ENCODE measurements at regions not wholly inside any gene's neighbourhood (a gene's known extent, or its start where the extent isn't known, plus 50 kb on each side); places are given as distances from the start of the nearest gene placed in this dataset.

GRCh38 chr14:49206828-49207227 lies 379.4 kb downstream of the RPS29 start:
- H3K4me1 ChIP-seq: no peaks in the 10 kb centered on the region
- no peak overlapping the region for H3K9ac ChIP-seq
- H3K27ac ChIP-seq: no peak overlapping the region
- no peak overlapping the region for H2AFZ ChIP-seq (replicated peaks)
- Mint-ChIP-seq H3K27me3 (ENCODE audit: insufficient read depth, low read depth) (peaks cover 5% of the 10 kb centered on the region), H3K9me3 (peaks cover 10% of the 10 kb centered on the region), H3K4me1 (peaks cover 8% of the 10 kb centered on the region), H3K36me3 (peaks cover 1% of the 10 kb centered on the region), H3K27ac (no peak overlapping the region), H3K4me3 (no peak overlapping the region)
- H3K4me2 ChIP-seq: no peak overlapping the region
- no peak overlapping the region for H3K4me3 ChIP-seq
- H3K27me3 ChIP-seq: no peaks in the 10 kb centered on the region
- H3K79me2 ChIP-seq (ENCODE audit: low read depth): no peaks in the 10 kb centered on the region
- H3K36me3 ChIP-seq: no peaks in the 10 kb centered on the region
- TF ChIP-seq EZH2phosphoT487 (IDR thresholded peaks at IDR 0.05) (no peak), EZH2 (IDR thresholded peaks at IDR 0.05) (no peak), CTCF (IDR thresholded peaks at IDR 0.05) (peak; percentile 19)
- H3F3A ChIP-seq (ENCODE audit: low read depth): no peaks in the 10 kb centered on the region
- peak; percentile 13 for DNase-seq (ENCODE audit: low spot score)
- H4K20me1 ChIP-seq (ENCODE audit: low read depth): no peaks in the 10 kb centered on the region
- H3K9me3 ChIP-seq (ENCODE audit: low read depth): no peaks in the 10 kb centered on the region

- peaks cover 1% of the 10 kb centered on the region for H3K36me3 Mint-ChIP-seq
- H3K27me3 ChIP-seq: no peaks in the 10 kb centered on the region
- no peaks in the 10 kb centered on the region for H3K9me3 ChIP-seq (ENCODE audit: low read depth)
- H2AFZ ChIP-seq (replicated peaks): no peak overlapping the region
- no peak overlapping the region for H3K4me3 Mint-ChIP-seq
- DNase-seq (ENCODE audit: low spot score): no peak
- H4K20me1 ChIP-seq (ENCODE audit: low read depth): no peaks in the 10 kb centered on the region
- H3K4me1 Mint-ChIP-seq: peaks cover 2% of the 10 kb centered on the region
- no peak overlapping the region for H3K27ac Mint-ChIP-seq
- no peak overlapping the region for H3K4me3 ChIP-seq
- no peaks in the 10 kb centered on the region for H3K4me1 ChIP-seq
- H3K9me3 Mint-ChIP-seq: peaks cover 17% of the 10 kb centered on the region
- no peak overlapping the region for H3K4me2 ChIP-seq
- TF ChIP-seq CTCF (IDR thresholded peaks at IDR 0.05) (no peak), EZH2phosphoT487 (IDR thresholded peaks at IDR 0.05) (no peak), EZH2 (IDR thresholded peaks at IDR 0.05) (no peak)
- no peak overlapping the region for H3K27ac ChIP-seq
- H3F3A ChIP-seq (ENCODE audit: low read depth): no peaks in the 10 kb centered on the region
- H3K79me2 ChIP-seq (ENCODE audit: low read depth): no peaks in the 10 kb centered on the region
- no peak overlapping the region for H3K9ac ChIP-seq
- H3K27me3 Mint-ChIP-seq (ENCODE audit: insufficient read depth, low read depth): peaks cover 5% of the 10 kb centered on the region
- no peaks in the 10 kb centered on the region for H3K36me3 ChIP-seq
These were observed 382.5 kb downstream of the RPS29 start for GRCh38 chr14:49203676-49204075.

DNA sequence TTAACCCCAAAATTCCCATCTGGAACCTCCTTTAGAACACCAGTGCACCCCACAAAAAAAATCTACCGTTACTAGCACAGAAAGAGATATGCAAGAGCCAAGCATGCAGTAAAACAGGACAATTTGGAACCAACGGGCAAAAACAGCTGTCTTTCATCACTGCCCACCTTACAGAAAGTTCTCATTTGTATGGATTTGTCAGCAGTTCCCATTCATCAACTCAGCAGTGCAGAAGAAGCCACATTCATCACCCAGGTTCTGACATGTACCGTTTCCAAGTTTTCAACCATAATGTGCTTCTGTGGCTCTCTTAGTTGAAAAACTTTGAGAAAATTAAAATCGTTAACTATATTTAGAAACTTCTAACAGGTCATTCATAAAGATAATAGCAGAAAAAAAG lies 387.0 kb downstream of the RPS29 start:
- Mint-ChIP-seq H3K4me3 (no peak overlapping the region), H3K4me1 (peaks cover 5% of the 10 kb centered on the region), H3K27me3 (ENCODE audit: insufficient read depth, low read depth) (peaks cover 2% of the 10 kb centered on the region), H3K9me3 (peaks cover 17% of the 10 kb centered on the region), H3K36me3 (no peaks in the 10 kb centered on the region), H3K27ac (no peak overlapping the region)
- H3K27ac ChIP-seq: no peak overlapping the region
- no peaks in the 10 kb centered on the region for H3F3A ChIP-seq (ENCODE audit: low read depth)
- H3K4me3 ChIP-seq: no peak overlapping the region
- H3K4me1 ChIP-seq: no peaks in the 10 kb centered on the region
- no peak overlapping the region for H3K4me2 ChIP-seq
- no peak overlapping the region for H3K9ac ChIP-seq
- no peaks in the 10 kb centered on the region for H4K20me1 ChIP-seq (ENCODE audit: low read depth)
- TF ChIP-seq EZH2 (IDR thresholded peaks at IDR 0.05) (no peak), CTCF (IDR thresholded peaks at IDR 0.05) (no peak), EZH2phosphoT487 (IDR thresholded peaks at IDR 0.05) (no peak)
- H3K9me3 ChIP-seq (ENCODE audit: low read depth): no peaks in the 10 kb centered on the region
- no peak overlapping the region for H2AFZ ChIP-seq (replicated peaks)
- no peak for DNase-seq (ENCODE audit: low spot score)
- H3K27me3 ChIP-seq: no peaks in the 10 kb centered on the region
- H3K36me3 ChIP-seq: no peaks in the 10 kb centered on the region
- no peaks in the 10 kb centered on the region for H3K79me2 ChIP-seq (ENCODE audit: low read depth)

Data from neural progenitor cell (in vitro differentiated cells).